K562 (cell line): ENCODE measurements at regions not wholly inside any gene's neighbourhood (a gene's known extent, or its start where the extent isn't known, plus 50 kb on each side); places are given as distances from the start of the nearest gene placed in this dataset.

Experiments
- ATAC-seq: fragments of 200-7000 bp; cut with Tn5 transposase; 3 replicates; pipeline ENCODE4 v1.9.1; 2020; ENCODE audit warnings: moderate library complexity
- BruUV-seq: library from RNA; stranded (reverse); fragments of 400-500 nt; replicated peaks from 2 replicates; lab custom pipeline; 2021; lab: Mats Ljungman, UMichigan
- CTCF ChIA-PET: fragments of 300-600 bp; formaldehyde crosslinking; extraction: SDS; loops from one replicate; lab custom pipeline; 2021; ENCODE audit warnings: low intra/inter-chr PET ratio; lab: Yijun Ruan, JAX
- POLR2A ChIA-PET: fragments of 300-600, 350-650 bp; sonication (Branson Sonifier 250); formaldehyde crosslinking; extraction: SDS; loops from one replicate; lab custom pipeline; 2021; ENCODE audit warnings: antibody characterized with exemption, inconsistent platforms; lab: Yijun Ruan, JAX
- DNase-seq, 4 experiments: peaks; one replicate each; pipeline versions ENCODE4 v3.0.0 to v3.0.0-alpha.2; 2011 to 2018; ENCODE audit warnings: low spot score in 3 of 4, mixed read lengths in 3 of 4; ENCODE audit errors: extremely low read depth in 1 of 4
- FAIRE-seq: peaks from 2 replicates; lab custom pipeline; 2011; peaks lifted over from hg19 to GRCh38; lab: Jason Lieb, UNC
- H2AFZ ChIP-seq: 2 replicates; pipeline ENCODE4 v1.6.0; 2011; ENCODE audit warnings: low read depth, low read length, control low read depth, inconsistent platforms
- H3K27ac ChIP-seq: fragments of 200-600 bp; 3 replicates; pipeline ENCODE4 v1.8.0; 2011; ENCODE audit warnings: low read depth, mild to moderate bottlenecking, control low read depth, inconsistent platforms, low read length, moderate library complexity, mixed read lengths; ENCODE audit errors: extremely low read depth
- H3K27me3 ChIP-seq, 2 experiments: fragments of 300-600 bp in 1 of 2; 2 replicates in 1 of 2; 3 replicates in 1 of 2; pipeline versions ENCODE4 v1.6.0 to v1.8.0; 2011; ENCODE audit warnings: inconsistent platforms in 2 of 2, low read length in 2 of 2, mild to moderate bottlenecking in 1 of 2, mixed read lengths in 1 of 2, moderate library complexity in 1 of 2; ENCODE audit not compliant: control insufficient read depth in 2 of 2, insufficient read depth in 2 of 2
- H3K36me3 ChIP-seq: fragments of 300-600 bp; 3 replicates; pipeline ENCODE4 v1.8.0; 2011; ENCODE audit warnings: mild to moderate bottlenecking, low read length, inconsistent platforms; ENCODE audit not compliant: control insufficient read depth, insufficient read depth
- H3K4me1 ChIP-seq, 2 experiments: fragments of 200-600 bp in 1 of 2; replicated peaks in 1 of 2; 2 replicates in 1 of 2; 3 replicates in 1 of 2; pipeline versions ENCODE4 v1.5.1 to v1.8.0; 2011; ENCODE audit warnings: inconsistent platforms in 2 of 2, low read length in 2 of 2, mild to moderate bottlenecking in 1 of 2, mixed read lengths in 1 of 2, moderate library complexity in 1 of 2; ENCODE audit not compliant: control insufficient read depth in 2 of 2, insufficient read depth in 2 of 2
- H3K4me2 ChIP-seq: 2 replicates; pipeline ENCODE4 v1.6.1; 2011; ENCODE audit warnings: low read length, control low read depth, inconsistent platforms, mixed read lengths; ENCODE audit not compliant: insufficient read depth
- H3K4me3 ChIP-seq: fragments of 200-600 bp; sonication (generic), shearing (Covaris generic); 2 replicates; pipeline ENCODE4 v1.5.1; 2016; ENCODE audit warnings: control low read depth, inconsistent platforms
- H3K79me2 ChIP-seq: fragments of 200-600 bp; 3 replicates; pipeline ENCODE4 v1.8.0; 2011; ENCODE audit warnings: low read length, inconsistent platforms; ENCODE audit not compliant: control insufficient read depth, insufficient read depth
- H3K9ac ChIP-seq, 2 experiments: 2 replicates each; pipeline versions ENCODE4 v1.6.0 to v1.6.1; 2011; ENCODE audit warnings: low read depth in 2 of 2, low read length in 2 of 2, control low read depth in 1 of 2, inconsistent platforms in 1 of 2, mild to moderate bottlenecking in 1 of 2, mixed read lengths in 1 of 2; ENCODE audit not compliant: insufficient read depth in 1 of 2
- H3K9me1 ChIP-seq: one replicate; pipeline ENCODE4 v1.6.0; 2011; ENCODE audit warnings: inconsistent platforms, mild to moderate bottlenecking, low read length, moderate library complexity; ENCODE audit not compliant: control insufficient read depth, insufficient read depth
- H3K9me3 ChIP-seq: replicated peaks from 2 replicates; pipeline ENCODE4 v1.5.1; 2011; ENCODE audit warnings: low read depth, low read length, inconsistent platforms; ENCODE audit not compliant: control insufficient read depth, insufficient read depth
- H4K20me1 ChIP-seq: replicated peaks from 2 replicates; pipeline ENCODE4 v1.6.1; 2011; ENCODE audit warnings: low read length, inconsistent platforms, mixed read lengths; ENCODE audit not compliant: control insufficient read depth, insufficient read depth
- ADNP ChIP-seq: fragments of 200-800 bp; sonication (Bioruptor generic); IDR thresholded peaks from 2 replicates; pipeline ENCODE4 v1.6.1; 2016; ENCODE audit warnings: missing genetic modification characterization, missing compliant biosample characterization
- ARHGAP35 ChIP-seq: fragments of 450-650 bp; IDR thresholded peaks from 2 replicates; pipeline ENCODE4 v1.6.1; 2018; ENCODE audit not compliant: partially characterized antibody
- ELF1 ChIP-seq: fragments of 200-800 bp; sonication (Bioruptor generic); IDR thresholded peaks from 2 replicates; pipeline ENCODE4 v1.6.1; 2016; ENCODE audit warnings: missing genetic modification characterization, missing compliant biosample characterization
- FOXP1 ChIP-seq: sonication (generic); formaldehyde crosslinking; IDR thresholded peaks from 2 replicates; pipeline ENCODE4 v1.8.0; 2022; ENCODE audit warnings: mild to moderate bottlenecking, missing genetic modification reagents
- GTF2B ChIP-seq: IDR thresholded peaks from 2 replicates; pipeline ENCODE4 v1.6.1; 2011; ENCODE audit not compliant: insufficient read length; ENCODE audit errors: extremely low read depth
- LEF1 ChIP-seq: fragments of 450-650 bp; IDR thresholded peaks from 2 replicates; pipeline ENCODE4 v1.6.1; 2016; ENCODE audit warnings: mild to moderate bottlenecking
- MLX ChIP-seq, 2 experiments: fragments of 450-650 bp in 1 of 2; sonication (generic) in 1 of 2; formaldehyde crosslinking; conservative IDR thresholded peaks; 2 replicates each; pipeline versions ENCODE4 v1.4.0 to v1.8.1; 2020 to 2022; ENCODE audit warnings: mild to moderate bottlenecking in 1 of 2, missing genetic modification reagents in 1 of 2
- MTA1 ChIP-seq: fragments of 450-650 bp; IDR thresholded peaks from 2 replicates; pipeline ENCODE4 v1.6.1; 2017; ENCODE audit warnings: borderline replicate concordance
- PRMT5 ChIP-seq: sonication (generic); formaldehyde crosslinking; IDR thresholded peaks from 2 replicates; pipeline ENCODE4 v1.5.0; 2020; ENCODE audit warnings: missing genetic modification reagents
- RNF219 ChIP-seq: fragments of 250-450 bp; sonication (Bioruptor Pico); IDR thresholded peaks from 2 replicates; pipeline ENCODE4 v1.5.0; 2022; ENCODE audit warnings: mild to moderate bottlenecking
- SIN3A ChIP-seq, 2 experiments: fragments of 150-350 bp in 1 of 2; IDR thresholded peaks; 2 replicates each; pipeline ENCODE4 v1.6.1; 2011 to 2016; ENCODE audit warnings: borderline replicate concordance in 2 of 2, low read depth in 2 of 2, low read length in 2 of 2, mild to moderate bottlenecking in 2 of 2, moderate library complexity in 2 of 2; ENCODE audit not compliant: control insufficient read depth in 1 of 2
- SNRNP70 ChIP-seq: fragments of 200-400 bp; formaldehyde crosslinking; optimal IDR thresholded peaks from 2 replicates; pipeline ENCODE3; 2017; ENCODE audit warnings: low read depth, low read length
- SOX6 ChIP-seq: fragments of 450-650 bp; IDR thresholded peaks from 2 replicates; pipeline ENCODE4 v1.6.1; 2014; ENCODE audit warnings: mild to moderate bottlenecking
- TBP ChIP-seq: optimal IDR thresholded peaks from 2 replicates; pipeline ENCODE3; 2011; ENCODE audit warnings: low read depth, low read length, improper control_type of control experiment
- ZNF347 ChIP-seq: fragments of 450-650 bp; formaldehyde crosslinking; IDR thresholded peaks from 2 replicates; pipeline ENCODE4 v1.4.0; 2020; ENCODE audit warnings: low read depth, mild to moderate bottlenecking, moderate library complexity
- WGBS: fragments of 100-300 bp; shearing (Covaris generic); methylation state at CpG from one replicate; pipeline ENCODE4 v1.1.6; 2016; ENCODE audit warnings: low coverage, mixed read lengths; ENCODE audit not compliant: insufficient coverage; ENCODE audit errors: missing lambda C conversion rate; 5-methylcytosine and 5-hydroxymethylcytosine counted together
- in situ Hi-C: fragments of 300-500 bp; cut with MboI; formaldehyde crosslinking; loops from 4 replicates; pipeline ENCODE4 v1.15.0; 2018; ENCODE audit warnings: inconsistent platforms, mixed read lengths
- intact Hi-C: fragments of 100-400 bp; cut with micrococcal nuclease; formaldehyde crosslinking; loops from 2 replicates; pipeline ENCODE4 v1.14.2; 2022

GRCh38 chrX:95875661-95876060 lies 809.0 kb upstream of the DIAPH2 start:
- Histone ChIP-seq H3K27ac (no peak overlapping the region), H3K4me3 (no peak overlapping the region), H2AFZ (no peak overlapping the region), H4K20me1 (no peaks in the 10 kb centered on the region), H3K79me2 (no peaks in the 10 kb centered on the region), H3K9ac (no peak overlapping the region), H3K4me2 (no peak overlapping the region), H3K9me1 (no peaks in the 10 kb centered on the region), H3K36me3 (no peaks in the 10 kb centered on the region), H3K4me1 (no peaks in the 10 kb centered on the region), H3K9me3 (no peaks in the 10 kb centered on the region), H3K27me3 (no peaks in the 10 kb centered on the region)
- ChIA-PET POLR2A (no interaction called here), CTCF (no interaction called here)
- no peak for ATAC-seq
- in situ Hi-C loops = no loop called here
- BruUV-seq = no TSS peak
- WGBS = 0% methylated on average over 1 of the region's 1 CpG
- TF ChIP-seq FOXP1 (CRISPR knock-in tag) (no peak), SOX6 (no peak), GTF2B (no peak), SIN3A (IDR thresholded peaks at IDR 0.05; ENCODE audit: borderline replicate concordance in 2 of 2, control insufficient read depth in 1 of 2, low read depth in 2 of 2, low read length in 2 of 2) (no peak), PRMT5 (CRISPR knock-in tag) (no peak), ADNP (tag) (no peak), SNRNP70 (no peak), MLX (CRISPR knock-in tag; conservative IDR thresholded peaks at IDR 0.05) (no peak), RNF219 (CRISPR knock-in tag) (no peak), LEF1 (no peak), ELF1 (tag) (no peak), MTA1 (no peak), ARHGAP35 (no peak), ZNF347 (CRISPR knock-in tag) (no peak), TBP (no peak)
- FAIRE-seq = no peak
- DNase-seq = no peak
- intact Hi-C loops = no loop called here
